Mammary epithelial cell (primary cell): ENCODE measurements at regions not wholly inside any gene's neighbourhood (a gene's known extent, or its start where the extent isn't known, plus 50 kb on each side); places are given as distances from the start of the nearest gene placed in this dataset.
"Not testable (repeated sequence)": the region's sequence is repeated elsewhere in the genome, so short reads cannot be mapped to it uniquely, and the experiment has no call there.

Source experiments
- CTCF ChIP-seq, 2 donors: IDR thresholded peaks in 1 of 2; conservative IDR thresholded peaks in 1 of 2; 2 replicates each; pipeline ENCODE4 v1.5.1; 2011 to 2012; ENCODE audit warnings: inconsistent platforms in 2 of 2, low read length in 2 of 2, mild to moderate bottlenecking in 2 of 2, control low read depth in 1 of 2, low read depth in 1 of 2; ENCODE audit not compliant: insufficient read depth in 1 of 2; ENCODE audit errors: extremely low read depth in 1 of 2
- EZH2 ChIP-seq: IDR thresholded peaks from 2 replicates; pipeline ENCODE4 v1.6.1; 2012; ENCODE audit warnings: low read length, inconsistent platforms, borderline replicate concordance

GRCh38 chr2:87199228-87199627 is 177.6 kb upstream of the PLGLB1 start:
- TF ChIP-seq CTCF (conservative IDR thresholded peaks at IDR 0.05 in 1 of 2, IDR thresholded peaks at IDR 0.05 in 1 of 2; ENCODE audit: extremely low read depth in 1 of 2, insufficient read depth in 1 of 2, low read depth in 1 of 2, low read length in 2 of 2); EZH2: not testable (repeated sequence)
